HepG2 (cell line): ENCODE measurements at regions not wholly inside any gene's neighbourhood (a gene's known extent, or its start where the extent isn't known, plus 50 kb on each side); places are given as distances from the start of the nearest gene placed in this dataset.
"Not testable (repeated sequence)": the region's sequence is repeated elsewhere in the genome, so short reads cannot be mapped to it uniquely, and the experiment has no call there.

Experiments
- ATAC-seq: fragments of 200-7000 bp; cut with Tn5 transposase; 3 replicates; pipeline ENCODE4 v1.9.1; 2020; ENCODE audit warnings: mild to moderate bottlenecking, moderate library complexity
- BruUV-seq: library from RNA; stranded (reverse); fragments of 400-500 nt; replicated peaks from 2 replicates; lab custom pipeline; 2021; lab: Mats Ljungman, UMichigan
- CTCF ChIA-PET: fragments of 300-600 bp; formaldehyde crosslinking; extraction: SDS; loops from one replicate; lab custom pipeline; 2021; ENCODE audit warnings: low total read pairs, inconsistent platforms, low intra/inter-chr PET ratio; lab: Yijun Ruan, JAX
- POLR2A ChIA-PET: fragments of 350-600 bp; sonication (Branson Sonifier 250); formaldehyde crosslinking; loops from one replicate; lab custom pipeline; 2020; ENCODE audit warnings: antibody characterized with exemption, inconsistent platforms; lab: Yijun Ruan, JAX
- DNase-seq: peaks from one replicate; pipeline ENCODE4 v3.0.0-alpha.2; 2015; ENCODE audit warnings: low spot score
- FAIRE-seq: peaks from 3 replicates; lab custom pipeline; 2011; peaks lifted over from hg19 to GRCh38; lab: Jason Lieb, UNC
- H2AFZ ChIP-seq: one replicate; pipeline ENCODE4 v1.6.1; 2011; ENCODE audit warnings: low read length, inconsistent platforms
- H3K27ac ChIP-seq: fragments of 300-600 bp; 3 replicates; pipeline ENCODE4 v1.8.0; 2011; ENCODE audit warnings: mixed run types, mild to moderate bottlenecking, mixed read lengths, low read length, inconsistent platforms; ENCODE audit not compliant: insufficient read depth; ENCODE audit errors: extremely low read length
- H3K27me3 ChIP-seq, 2 experiments: fragments of 200-600 bp in 1 of 2; 2 replicates in 1 of 2; 3 replicates in 1 of 2; pipeline versions ENCODE4 v1.6.0 to v1.8.0; 2011; ENCODE audit warnings: low read length in 2 of 2, mild to moderate bottlenecking in 2 of 2, moderate library complexity in 2 of 2, inconsistent platforms in 1 of 2; ENCODE audit not compliant: insufficient read depth in 2 of 2, control insufficient read depth in 1 of 2
- H3K36me3 ChIP-seq, 2 experiments: fragments of 200-600 bp in 1 of 2; replicated peaks in 1 of 2; 2 replicates in 1 of 2; 3 replicates in 1 of 2; pipeline versions ENCODE4 v1.5.1 to v1.8.0; 2011; ENCODE audit warnings: low read length in 2 of 2, inconsistent platforms in 1 of 2; ENCODE audit not compliant: insufficient read depth in 2 of 2, control insufficient read depth in 1 of 2
- H3K4me1 ChIP-seq: 2 replicates; pipeline ENCODE4 v1.5.1; 2012; ENCODE audit warnings: low read length, inconsistent platforms; ENCODE audit not compliant: insufficient read depth
- H3K4me2 ChIP-seq: 2 replicates; pipeline ENCODE4 v1.6.0; 2011; ENCODE audit warnings: low read depth, low read length, inconsistent platforms
- H3K4me3 ChIP-seq, 3 experiments: fragments of 200-600 bp in 1 of 3; sonication (generic), shearing (Covaris generic) in 1 of 3; replicated peaks in 1 of 3; 2 replicates each; pipeline ENCODE4 v1.5.1; 2011 to 2016; ENCODE audit warnings: low read length in 3 of 3, inconsistent platforms in 2 of 3, low read depth in 2 of 3, mild to moderate bottlenecking in 2 of 3, control low read depth in 1 of 3, mixed read lengths in 1 of 3; ENCODE audit not compliant: insufficient read depth in 1 of 3
- H3K79me2 ChIP-seq: one replicate; pipeline ENCODE4 v1.6.1; 2011; ENCODE audit warnings: low read length, inconsistent platforms; ENCODE audit not compliant: insufficient read depth
- H3K9ac ChIP-seq: 2 replicates; pipeline ENCODE4 v1.6.0; 2011; ENCODE audit warnings: mild to moderate bottlenecking, low read depth, low read length, inconsistent platforms; ENCODE audit not compliant: insufficient read depth
- H3K9me3 ChIP-seq: 2 replicates; pipeline ENCODE4 v1.5.1; 2012; ENCODE audit warnings: mild to moderate bottlenecking, low read length
- H4K20me1 ChIP-seq: 2 replicates; pipeline ENCODE4 v1.6.0; 2011; ENCODE audit warnings: inconsistent platforms, mild to moderate bottlenecking, low read length, moderate library complexity; ENCODE audit not compliant: insufficient read depth
- EP300 ChIP-seq, 3 experiments: sonication (generic) in 1 of 3; formaldehyde crosslinking in 1 of 3; IDR thresholded peaks; 2 replicates each; pipeline versions ENCODE4 v1.5.1 to v1.6.1; 2011 to 2020; ENCODE audit warnings: low read depth in 2 of 3, low read length in 2 of 3, borderline replicate concordance in 1 of 3, improper control_type of control experiment in 1 of 3, mild to moderate bottlenecking in 1 of 3, missing genetic modification reagents in 1 of 3, moderate library complexity in 1 of 3
- MATR3 ChIP-seq: sonication (generic); formaldehyde crosslinking; IDR thresholded peaks from 2 replicates; pipeline ENCODE4 v1.4.0; 2020; ENCODE audit warnings: missing genetic modification reagents
- NFE2L2 ChIP-seq: fragments of 150-350 bp; IDR thresholded peaks from 2 replicates; pipeline ENCODE4 v1.6.1; 2014; ENCODE audit warnings: low read length
- SMAD3 ChIP-seq: sonication (generic); formaldehyde crosslinking; IDR thresholded peaks from 2 replicates; pipeline ENCODE4 v1.4.0; 2020; ENCODE audit warnings: missing genetic modification reagents
- ZFP36L1 ChIP-seq: sonication (generic); formaldehyde crosslinking; IDR thresholded peaks from 2 replicates; pipeline ENCODE4 v1.8.0; 2022; ENCODE audit warnings: mild to moderate bottlenecking, missing genetic modification reagents, moderate library complexity
- ZNF567 ChIP-seq: sonication (generic); formaldehyde crosslinking; IDR thresholded peaks from 2 replicates; pipeline ENCODE4 v1.8.1; 2023; ENCODE audit warnings: mild to moderate bottlenecking, missing genetic modification reagents, borderline replicate concordance
- WGBS: methylation state at CpG from one replicate; pipeline ENCODE4 v1.1.6; 2017; ENCODE audit warnings: low lambda C conversion rate; 5-methylcytosine and 5-hydroxymethylcytosine counted together
- in situ Hi-C: cut with HindIII; loops from 2 replicates; pipeline ENCODE4 v1.10.0; 2017; ENCODE audit warnings: low pct_unique_long_range_greater_than_20kb; ENCODE audit not compliant: extremely low pct_ligation_motif_present
- intact Hi-C: fragments of 100-400 bp; cut with micrococcal nuclease; formaldehyde crosslinking; loops from one replicate; pipeline ENCODE4 v1.10.0; 2022; ENCODE audit not compliant: unreplicated experiment
- TF ChIP-seq, protein P1 (sequence below): sonication (generic); formaldehyde crosslinking; IDR thresholded peaks from 2 replicates; pipeline ENCODE4 v1.8.0; 2022; ENCODE audit warnings: mild to moderate bottlenecking, missing genetic modification reagents, borderline replicate concordance
- TF ChIP-seq, protein P2 (sequence below), 2 experiments: IDR thresholded peaks; 2 replicates each; pipeline ENCODE4 v1.6.1; 2011 to 2012; ENCODE audit warnings: low read length in 2 of 2, borderline replicate concordance in 1 of 2, low read depth in 1 of 2, mild to moderate bottlenecking in 1 of 2, moderate library complexity in 1 of 2

GRCh38 chr12:70011353-70011752, 186.3 kb downstream of the MYRFL start (continued):
- TF ChIP-seq, protein P1, sequence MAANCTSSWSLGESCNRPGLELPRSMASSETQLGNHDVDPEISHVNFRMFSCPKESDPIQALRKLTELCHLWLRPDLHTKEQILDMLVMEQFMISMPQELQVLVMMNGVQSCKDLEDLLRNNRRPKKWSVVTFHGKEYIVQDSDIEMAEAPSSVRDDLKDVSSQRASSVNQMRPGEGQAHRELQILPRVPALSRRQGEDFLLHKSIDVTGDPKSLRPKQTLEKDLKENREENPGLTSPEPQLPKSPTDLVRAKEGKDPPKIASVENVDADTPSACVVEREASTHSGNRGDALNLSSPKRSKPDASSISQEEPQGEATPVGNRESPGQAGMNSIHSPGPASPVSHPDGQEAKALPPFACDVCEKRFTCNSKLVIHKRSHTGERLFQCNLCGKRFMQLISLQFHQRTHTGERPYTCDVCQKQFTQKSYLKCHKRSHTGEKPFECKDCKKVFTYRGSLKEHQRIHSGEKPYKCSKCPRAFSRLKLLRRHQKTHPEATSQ (CRISPR knock-in tag), result no peak

DNA sequence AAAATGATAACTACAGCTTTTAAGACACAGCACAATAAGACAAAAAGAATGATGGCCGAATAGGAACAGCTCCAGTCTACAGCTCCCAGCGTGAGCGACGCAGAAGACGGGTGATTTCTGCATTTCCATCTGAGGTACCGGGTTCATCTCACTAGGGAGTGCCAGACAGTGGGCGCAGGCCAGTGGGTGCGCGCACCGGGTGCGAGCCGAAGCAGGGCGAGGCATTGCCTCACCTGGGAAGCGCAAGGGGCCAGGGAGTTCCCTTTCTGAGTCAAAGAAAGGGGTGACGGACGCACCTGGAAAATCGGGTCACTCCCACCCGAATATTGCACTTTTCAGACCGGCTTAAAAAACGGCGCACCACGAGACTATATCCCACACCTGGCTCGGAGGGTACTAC, 188.0 kb downstream of the MYRFL start:
- in situ Hi-C loops, H3K27ac ChIP-seq, FAIRE-seq, H3K27me3 ChIP-seq, H2AFZ ChIP-seq, ATAC-seq, H3K4me1 ChIP-seq, POLR2A ChIA-PET, H3K36me3 ChIP-seq, CTCF ChIA-PET, H4K20me1 ChIP-seq, H3K4me2 ChIP-seq, H3K4me3 ChIP-seq, DNase-seq, H3K9ac ChIP-seq, intact Hi-C loops, BruUV-seq, H3K79me2 ChIP-seq: not testable (repeated sequence)
- peaks cover 14% of the 10 kb centered on the region for H3K9me3 ChIP-seq
- WGBS, result 20% methylated on average over 14 of the region's 23 CpGs

DNA sequence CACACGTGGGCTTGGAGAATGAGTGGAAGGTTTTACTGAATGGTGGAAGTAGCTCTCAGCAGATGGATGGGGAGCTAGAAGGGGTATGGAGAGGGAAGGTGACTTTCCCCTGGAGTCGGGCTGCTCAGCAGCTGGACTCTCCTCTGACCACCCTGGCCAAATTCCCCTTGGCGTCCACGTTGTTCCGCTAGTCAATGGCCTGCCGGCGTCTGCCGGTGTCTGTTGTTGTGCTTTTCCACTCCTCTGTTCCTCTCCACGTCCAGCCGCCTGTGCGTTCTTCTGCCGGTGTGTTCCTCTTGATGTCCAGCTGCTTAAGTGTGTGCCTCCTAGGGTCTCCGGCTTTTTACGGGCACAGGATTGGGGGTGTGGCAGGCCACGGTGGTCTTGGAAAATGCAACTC, 203.5 kb downstream of the MYRFL start:
- POLR2A ChIA-PET, result no interaction called here
- Histone ChIP-seq H3K9me3 (no peaks in the 10 kb centered on the region), H3K9ac (no peak overlapping the region), H3K27ac (no peak overlapping the region), H2AFZ (no peak overlapping the region), H3K36me3 (no peaks in the 10 kb centered on the region), H3K27me3 (no peaks in the 10 kb centered on the region; a peak in 1 of 5 replicates), H3K4me1 (no peaks in the 10 kb centered on the region), H3K4me3 (no peak overlapping the region), H4K20me1 (no peaks in the 10 kb centered on the region), H3K79me2 (no peaks in the 10 kb centered on the region), H3K4me2 (no peak overlapping the region)
- no peak for DNase-seq
- CTCF ChIA-PET, result no interaction called here
- TF ChIP-seq, protein P2, sequence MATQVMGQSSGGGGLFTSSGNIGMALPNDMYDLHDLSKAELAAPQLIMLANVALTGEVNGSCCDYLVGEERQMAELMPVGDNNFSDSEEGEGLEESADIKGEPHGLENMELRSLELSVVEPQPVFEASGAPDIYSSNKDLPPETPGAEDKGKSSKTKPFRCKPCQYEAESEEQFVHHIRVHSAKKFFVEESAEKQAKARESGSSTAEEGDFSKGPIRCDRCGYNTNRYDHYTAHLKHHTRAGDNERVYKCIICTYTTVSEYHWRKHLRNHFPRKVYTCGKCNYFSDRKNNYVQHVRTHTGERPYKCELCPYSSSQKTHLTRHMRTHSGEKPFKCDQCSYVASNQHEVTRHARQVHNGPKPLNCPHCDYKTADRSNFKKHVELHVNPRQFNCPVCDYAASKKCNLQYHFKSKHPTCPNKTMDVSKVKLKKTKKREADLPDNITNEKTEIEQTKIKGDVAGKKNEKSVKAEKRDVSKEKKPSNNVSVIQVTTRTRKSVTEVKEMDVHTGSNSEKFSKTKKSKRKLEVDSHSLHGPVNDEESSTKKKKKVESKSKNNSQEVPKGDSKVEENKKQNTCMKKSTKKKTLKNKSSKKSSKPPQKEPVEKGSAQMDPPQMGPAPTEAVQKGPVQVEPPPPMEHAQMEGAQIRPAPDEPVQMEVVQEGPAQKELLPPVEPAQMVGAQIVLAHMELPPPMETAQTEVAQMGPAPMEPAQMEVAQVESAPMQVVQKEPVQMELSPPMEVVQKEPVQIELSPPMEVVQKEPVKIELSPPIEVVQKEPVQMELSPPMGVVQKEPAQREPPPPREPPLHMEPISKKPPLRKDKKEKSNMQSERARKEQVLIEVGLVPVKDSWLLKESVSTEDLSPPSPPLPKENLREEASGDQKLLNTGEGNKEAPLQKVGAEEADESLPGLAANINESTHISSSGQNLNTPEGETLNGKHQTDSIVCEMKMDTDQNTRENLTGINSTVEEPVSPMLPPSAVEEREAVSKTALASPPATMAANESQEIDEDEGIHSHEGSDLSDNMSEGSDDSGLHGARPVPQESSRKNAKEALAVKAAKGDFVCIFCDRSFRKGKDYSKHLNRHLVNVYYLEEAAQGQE (IDR thresholded peaks at IDR 0.05; ENCODE audit: borderline replicate concordance in 1 of 2, low read depth in 1 of 2, low read length in 2 of 2), result no peak
- TF ChIP-seq ZFP36L1, result no peak
- TF ChIP-seq SMAD3 (CRISPR knock-in tag), result no peak
- TF ChIP-seq EP300 (IDR thresholded peaks at IDR 0.05; ENCODE audit: low read depth in 2 of 2, low read length in 2 of 2), result no peak
- no peak for TF ChIP-seq EP300 (CRISPR knock-in tag; IDR thresholded peaks at IDR 0.05; ENCODE audit: borderline replicate concordance)
- no peak for TF ChIP-seq MATR3 (CRISPR knock-in tag)
- no peak for TF ChIP-seq ZNF567 (CRISPR knock-in tag)
- TF ChIP-seq NFE2L2, result no peak
- intact Hi-C loops, result no loop called here
- in situ Hi-C loops, result no loop called here
- no TSS peak for BruUV-seq
- WGBS, result 61% methylated on average over 12 of the region's 15 CpGs
- no peak for FAIRE-seq
- ATAC-seq, result no peak
